GM19468 (cell line): ENCODE measurements at regions not wholly inside any gene's neighbourhood (a gene's known extent, or its start where the extent isn't known, plus 50 kb on each side); places are given as distances from the start of the nearest gene placed in this dataset.
"Not testable (repeated sequence)": the region's sequence is repeated elsewhere in the genome, so short reads cannot be mapped to it uniquely, and the experiment has no call there.

Experiments used
- ATAC-seq: cut with Tn5 transposase; IDR thresholded peaks from one replicate; pipeline ENCODE4 v1.9.1; 2021; ENCODE audit warnings: mild to moderate bottlenecking, moderate library complexity, moderate number of reproducible peaks; ENCODE audit not compliant: unreplicated experiment; ENCODE audit errors: extremely low read depth

DNA sequence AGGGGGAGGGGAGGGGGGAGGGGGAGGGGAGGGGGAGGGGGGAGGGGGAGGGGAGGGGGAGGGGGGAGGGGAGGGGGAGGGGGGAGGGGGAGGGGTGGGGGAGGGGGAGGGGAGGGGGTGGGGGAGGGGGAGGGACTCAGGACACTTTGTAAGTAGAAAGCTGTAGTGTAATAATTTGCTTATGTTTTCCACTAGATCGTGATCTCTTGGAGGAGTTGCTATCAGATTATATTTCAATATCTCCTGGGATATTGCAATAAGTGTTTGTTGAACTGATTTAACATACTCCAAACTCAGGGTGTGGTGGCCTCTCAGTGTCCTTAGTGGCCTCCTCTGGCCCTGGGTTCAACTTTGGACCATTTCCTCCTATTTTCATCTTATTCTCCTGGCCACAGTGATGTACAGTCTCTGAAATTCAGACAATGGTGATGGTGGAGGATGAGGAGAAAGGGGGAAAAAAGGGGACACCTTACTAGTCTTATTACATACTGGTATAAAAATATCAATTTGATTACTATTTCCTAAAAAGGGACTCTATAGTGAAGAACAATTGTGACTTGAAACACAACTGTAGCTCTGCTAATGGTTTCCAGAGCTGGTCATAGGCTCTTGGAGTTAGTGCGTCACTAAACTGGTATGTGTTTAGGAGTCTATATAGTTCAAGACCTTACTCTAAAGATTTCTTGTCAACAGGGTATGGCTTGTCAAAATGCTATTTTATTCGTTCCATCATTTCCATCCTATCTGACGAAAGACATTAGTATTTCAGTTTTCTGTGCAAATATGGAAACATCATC, 89.6 kb downstream of the DDX1 start:
- no peak for ATAC-seq

DNA sequence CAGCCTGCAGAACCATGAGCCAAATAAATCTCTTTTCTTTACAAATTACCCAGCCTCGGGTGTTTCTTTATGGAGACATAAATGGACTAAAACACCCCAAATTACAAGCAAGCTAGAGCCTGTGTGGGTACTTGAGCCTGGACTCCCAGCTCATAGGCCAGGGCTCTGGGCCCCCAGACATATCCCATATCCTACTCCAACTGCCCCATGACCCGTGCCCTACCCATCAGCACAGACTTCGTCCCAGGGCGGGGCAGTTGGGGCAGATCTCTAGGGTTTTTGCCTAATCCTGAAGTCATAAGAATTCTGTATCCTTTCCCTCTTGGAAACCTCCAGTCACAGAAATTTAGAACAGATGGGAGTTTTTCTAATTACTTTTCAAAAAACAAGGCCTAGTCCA, 90.7 kb downstream of the DDX1 start:
- ATAC-seq, result no peak

DNA sequence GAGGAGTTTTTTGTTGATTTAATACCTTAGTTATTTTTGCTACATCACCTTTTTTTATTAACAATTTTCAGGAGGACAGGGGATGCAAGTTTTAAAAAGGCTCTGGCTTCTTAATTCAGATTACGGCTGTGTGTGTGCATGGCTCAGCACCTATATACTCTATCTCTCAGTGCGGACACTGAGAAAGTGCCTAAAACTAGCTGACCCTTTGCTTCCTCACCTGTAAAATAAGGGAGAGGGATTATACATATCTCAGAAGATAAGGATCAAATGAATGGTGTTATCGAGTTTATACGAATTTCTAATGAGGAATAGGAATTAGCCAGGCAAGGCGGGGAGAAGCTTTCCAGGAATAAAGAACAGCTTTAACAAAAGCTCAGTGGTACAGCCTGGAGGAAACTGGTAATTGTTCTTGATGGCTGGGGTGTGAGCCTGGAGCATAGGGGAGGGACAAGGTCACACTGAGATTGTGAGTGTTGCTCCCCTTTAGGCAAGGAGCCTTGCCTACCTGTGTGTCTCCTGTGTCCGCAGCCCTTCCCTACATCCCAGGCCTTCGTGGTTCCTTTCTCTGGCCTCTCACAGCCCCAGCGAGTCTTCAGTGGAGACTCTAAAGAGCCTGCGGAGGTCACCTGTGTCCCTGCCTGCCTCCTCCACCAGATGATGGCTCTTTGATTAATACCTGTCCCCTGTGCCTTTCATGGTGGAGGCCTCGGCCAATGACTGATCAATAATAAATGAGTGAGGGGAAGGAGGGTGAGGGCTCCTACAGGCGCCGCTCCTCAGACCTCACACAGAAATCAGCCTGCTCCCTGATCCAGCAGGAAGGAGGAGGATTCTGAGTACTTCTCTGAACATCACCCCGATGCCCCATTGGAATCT, 92.7 kb downstream of the DDX1 start:
- ATAC-seq, result no peak

DNA sequence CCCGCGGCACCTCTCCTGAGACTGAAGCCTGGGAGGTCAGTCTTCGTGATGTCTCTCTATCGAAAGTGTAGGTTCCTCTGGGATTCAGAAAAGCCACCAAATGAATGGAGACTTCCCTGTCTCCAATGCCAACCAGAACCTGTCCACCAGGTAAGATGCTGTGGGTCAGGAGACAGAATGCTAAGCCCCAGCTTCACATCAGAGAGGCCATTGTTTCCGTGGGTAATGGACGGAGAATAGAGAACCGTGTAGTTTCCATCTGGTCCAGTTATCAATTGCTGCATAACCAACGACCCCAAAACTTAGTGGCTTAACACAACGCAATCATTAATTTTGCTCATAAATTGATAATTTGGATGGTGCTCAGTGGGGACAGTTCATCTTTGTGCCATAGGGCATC, 93.5 kb downstream of the DDX1 start:
- ATAC-seq, result no peak

DNA sequence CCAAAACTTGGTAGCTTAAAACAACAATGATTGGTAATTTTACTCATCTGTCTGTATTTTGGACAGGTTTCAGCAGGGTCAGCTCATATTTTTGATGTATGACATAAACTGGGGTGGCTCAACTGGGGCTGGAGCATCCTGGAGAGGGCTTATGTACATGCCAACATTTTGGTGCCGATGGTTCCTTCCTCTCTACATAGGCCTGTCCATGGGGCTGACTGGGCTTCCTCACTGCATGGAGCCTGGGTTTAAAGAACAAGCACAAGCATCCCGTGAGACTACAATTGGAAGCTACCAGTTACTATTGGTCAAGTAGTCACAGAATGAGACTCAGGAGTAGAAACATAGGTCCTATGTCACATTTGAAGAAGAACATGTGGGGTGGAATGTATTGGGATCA, 95.0 kb downstream of the DDX1 start:
- no peak for ATAC-seq

DNA sequence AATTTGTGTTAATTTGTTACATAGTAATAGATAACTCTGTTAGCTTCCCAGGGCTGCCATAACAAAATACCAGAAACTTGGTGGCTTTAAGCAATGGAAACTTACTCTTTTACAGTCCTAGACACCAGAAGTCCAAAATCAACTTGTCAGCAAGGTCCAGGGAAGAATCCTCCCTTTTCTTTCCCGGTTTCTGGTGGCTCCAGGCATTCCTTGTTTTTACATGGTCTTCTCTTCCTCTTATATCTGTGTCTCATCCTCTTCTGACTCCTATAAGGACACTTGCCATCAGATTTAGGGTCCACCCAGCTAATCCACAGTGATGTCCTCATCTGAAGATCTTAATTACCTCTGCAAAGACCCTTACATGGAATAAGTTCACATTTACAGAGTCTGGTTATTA, 95.6 kb downstream of the DDX1 start:
- no peak for ATAC-seq

DNA sequence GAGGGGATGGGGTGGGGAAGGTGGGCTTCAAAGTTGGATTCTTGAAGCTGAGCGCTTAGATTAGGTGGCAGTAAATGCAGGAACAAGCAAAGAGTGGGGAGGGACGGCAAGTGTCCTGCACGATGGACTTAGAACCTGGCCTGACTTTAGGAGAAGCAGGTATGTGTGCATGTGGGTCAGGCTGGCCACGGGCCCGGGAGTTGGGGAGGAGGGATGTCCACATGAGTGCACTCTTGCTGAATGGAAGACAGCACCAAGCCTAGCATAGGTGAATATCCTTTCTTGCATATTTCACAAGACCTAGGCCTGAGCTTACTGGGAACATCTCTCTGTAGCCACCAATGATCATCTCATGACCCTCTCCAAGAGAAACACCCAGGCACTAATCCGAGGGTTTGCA, 96.1 kb downstream of the DDX1 start:
- no peak for ATAC-seq

DNA sequence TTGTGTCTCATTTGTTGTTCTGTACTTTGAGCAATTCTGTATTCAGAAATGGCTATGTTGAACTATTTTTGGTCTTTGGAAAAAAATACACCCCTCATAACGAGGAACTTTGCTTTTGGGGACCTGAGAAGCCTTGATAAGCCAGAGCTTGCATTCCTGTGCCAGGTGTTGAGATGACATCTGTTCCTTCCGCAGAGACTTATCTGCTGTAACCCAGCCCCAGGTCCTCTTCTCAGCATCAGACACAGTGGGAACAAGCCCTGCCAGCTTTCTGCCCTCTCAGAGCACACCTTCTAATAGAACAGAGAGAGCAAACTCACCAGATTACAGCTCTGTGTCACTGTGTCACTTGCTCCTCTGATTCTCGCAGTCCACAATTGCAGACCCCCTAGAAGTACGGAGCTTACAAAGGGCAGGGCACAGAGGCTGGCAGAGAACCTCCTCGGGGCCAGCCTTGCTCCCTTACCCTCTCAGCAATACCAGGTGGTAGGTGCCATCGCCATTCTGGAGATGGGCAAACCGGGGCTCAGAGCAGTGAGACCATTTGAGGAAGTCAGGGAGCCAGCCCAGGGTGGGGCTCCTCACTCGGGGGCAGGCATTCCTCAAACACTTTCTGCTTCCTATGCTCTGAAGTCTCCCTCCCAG, 97.4 kb downstream of the DDX1 start:
- ATAC-seq, result no peak

DNA sequence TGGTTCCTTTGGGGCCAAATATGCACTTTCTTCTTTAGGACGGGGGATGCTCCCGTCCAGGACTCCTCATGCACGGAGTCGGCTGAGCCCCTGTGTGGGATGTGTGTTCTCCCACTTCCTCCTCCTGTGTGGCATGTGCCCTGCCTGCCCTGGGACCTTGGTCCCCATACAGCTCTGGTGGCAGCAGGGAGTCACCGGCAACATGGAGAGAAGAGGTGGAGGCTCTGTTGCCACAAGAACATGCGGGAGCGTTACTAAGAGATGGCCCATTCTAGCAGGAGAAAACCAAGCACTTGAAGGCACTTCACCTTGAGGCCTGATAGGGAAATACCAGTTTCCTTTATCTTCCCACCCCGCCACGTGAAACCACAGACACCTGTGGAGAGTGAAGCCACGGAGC, 98.0 kb downstream of the DDX1 start:
- no peak for ATAC-seq

DNA sequence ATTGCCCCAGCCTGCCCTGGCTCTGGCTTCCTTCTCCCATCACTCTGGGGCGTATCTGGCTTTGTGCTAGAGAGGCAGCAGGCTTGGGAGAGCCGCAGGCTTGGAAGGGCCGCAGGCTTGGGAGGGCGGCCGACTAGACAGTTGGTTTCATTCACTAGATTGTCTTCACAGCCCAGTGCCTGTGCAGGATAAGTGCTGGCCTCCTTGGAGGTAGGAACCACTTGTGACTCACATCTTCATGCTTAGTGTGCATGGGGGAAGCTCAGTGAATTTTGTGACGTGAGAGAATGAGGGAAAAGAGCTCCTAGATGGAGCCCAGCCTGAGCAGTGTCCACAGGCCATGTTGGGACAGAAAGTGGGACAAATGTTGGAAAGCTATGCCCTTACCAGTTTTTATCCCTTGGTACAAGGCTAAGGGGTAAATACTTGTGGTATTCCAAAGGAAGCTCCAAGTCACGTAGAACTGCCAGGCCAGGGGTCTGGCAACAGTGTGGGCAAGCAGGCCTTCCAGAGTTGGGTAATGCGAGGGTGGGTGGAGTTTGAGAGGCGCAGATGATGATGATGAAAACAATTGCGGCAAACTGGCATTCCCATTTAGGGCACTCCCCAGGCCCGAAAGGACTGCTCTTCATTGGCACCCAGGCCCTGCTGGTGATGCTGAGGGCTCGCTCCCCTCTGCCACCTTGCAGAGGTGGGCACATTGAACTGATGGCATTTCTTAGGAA, 100.1 kb downstream of the DDX1 start:
- no peak for ATAC-seq

DNA sequence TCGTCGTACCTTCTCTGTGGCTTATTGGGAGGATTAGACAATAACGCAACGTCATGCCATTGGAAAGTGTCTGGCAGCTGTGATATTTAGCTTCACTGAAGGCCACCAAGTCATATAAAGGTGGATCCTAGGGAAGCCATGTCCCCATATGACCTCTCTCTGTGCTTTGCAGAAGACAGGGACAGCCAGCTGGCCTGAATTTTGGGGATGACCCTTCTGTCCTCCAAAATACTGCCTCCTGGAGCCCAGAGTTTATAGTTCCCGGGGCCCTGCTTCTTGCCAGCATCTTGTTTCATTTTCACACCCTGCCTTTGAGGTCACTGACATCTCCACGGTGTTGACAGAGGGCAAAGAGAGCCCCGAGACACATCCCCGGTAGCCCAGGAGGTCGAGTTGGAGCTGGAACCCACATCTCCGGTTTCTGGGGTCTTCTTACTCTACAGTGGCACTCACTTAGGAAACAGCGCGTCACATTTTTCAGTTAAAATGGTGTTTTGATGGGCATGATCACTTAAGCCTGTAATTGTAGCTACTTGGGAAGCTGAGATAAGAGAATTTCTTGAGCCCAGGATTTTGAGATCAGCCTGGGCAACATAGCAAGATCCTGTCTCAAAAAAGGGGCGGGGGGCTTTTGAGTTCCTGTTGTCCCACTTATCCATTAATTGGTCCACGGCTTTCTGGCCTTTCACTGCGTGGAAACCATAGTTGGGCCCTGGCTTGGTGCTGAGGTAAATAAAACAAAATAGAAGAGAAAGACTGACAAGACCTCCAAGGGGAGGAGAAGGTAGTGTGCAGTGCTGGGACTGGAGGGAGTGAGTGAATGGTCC, 101.1 kb downstream of the DDX1 start:
- no peak for ATAC-seq

DNA sequence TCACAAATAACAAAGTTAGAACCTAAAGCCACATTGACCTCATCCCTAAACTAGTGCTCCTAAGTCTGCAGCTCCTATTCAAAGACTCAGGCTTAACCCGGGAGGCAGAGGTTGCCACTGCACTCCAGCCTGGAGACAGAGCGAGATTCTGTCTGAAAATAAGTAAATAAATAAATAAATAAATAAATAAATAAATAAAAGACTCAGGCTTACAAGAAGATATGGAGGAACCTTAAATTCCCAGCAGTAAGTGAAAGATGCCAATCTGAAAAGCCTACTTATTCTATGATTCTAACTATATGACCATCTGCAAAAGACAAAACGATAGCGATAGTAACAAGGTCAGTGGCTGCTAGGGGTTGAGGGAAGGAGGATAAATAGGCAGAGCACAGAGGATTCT, 101.7 kb downstream of the DDX1 start:
- ATAC-seq, result no peak

DNA sequence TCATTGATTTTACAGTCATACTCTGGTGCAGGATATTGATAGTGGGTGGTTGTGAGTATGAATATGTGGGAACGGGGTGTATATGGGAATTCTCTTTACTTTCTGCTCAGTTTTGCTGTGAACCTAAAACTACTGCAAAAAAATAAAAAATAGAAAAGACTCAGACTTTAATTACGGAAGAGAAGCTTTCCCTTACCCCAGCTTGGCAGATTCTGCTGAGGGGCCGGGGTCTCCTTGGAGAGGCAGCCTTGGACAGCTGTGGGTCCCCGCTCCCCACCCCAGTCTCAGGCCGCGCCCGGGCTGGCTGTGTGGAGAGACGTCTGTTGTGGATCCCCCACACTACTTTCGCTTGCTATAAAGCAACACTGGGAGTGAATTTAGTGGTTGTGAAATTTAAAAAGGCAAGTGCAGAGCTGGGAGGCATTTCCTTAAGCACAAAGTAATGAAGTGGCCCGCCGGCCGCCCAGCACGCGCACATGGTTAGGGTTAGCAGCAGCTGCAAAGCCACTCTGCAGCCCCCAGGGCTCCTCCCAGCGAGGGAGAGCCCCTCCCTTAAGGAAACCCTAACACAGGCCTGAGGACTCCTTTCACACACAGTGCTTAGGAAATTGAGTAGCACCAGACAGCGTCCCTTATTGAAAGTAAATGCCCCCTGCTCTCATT, 102.4 kb downstream of the DDX1 start:
- ATAC-seq, result no peak

DNA sequence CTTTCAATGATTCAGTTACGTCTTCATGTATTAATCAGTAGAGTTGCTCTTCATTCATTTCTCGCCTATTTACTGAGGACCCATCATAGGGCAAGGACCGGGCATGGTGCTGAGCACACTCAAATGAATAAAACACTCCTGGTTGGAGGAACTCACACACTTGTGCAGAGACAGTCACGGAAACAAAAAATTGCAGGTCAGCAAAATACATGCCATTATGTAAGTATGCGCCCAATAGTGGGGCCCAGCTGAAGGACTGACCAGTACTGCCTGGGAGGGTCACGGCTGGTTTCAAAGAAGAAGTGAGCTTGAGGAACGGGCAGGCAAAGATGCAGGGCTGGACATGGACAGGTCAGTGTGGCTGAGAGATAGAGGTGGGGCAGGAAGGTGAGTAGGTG, 102.9 kb downstream of the DDX1 start:
- no peak for ATAC-seq

DNA sequence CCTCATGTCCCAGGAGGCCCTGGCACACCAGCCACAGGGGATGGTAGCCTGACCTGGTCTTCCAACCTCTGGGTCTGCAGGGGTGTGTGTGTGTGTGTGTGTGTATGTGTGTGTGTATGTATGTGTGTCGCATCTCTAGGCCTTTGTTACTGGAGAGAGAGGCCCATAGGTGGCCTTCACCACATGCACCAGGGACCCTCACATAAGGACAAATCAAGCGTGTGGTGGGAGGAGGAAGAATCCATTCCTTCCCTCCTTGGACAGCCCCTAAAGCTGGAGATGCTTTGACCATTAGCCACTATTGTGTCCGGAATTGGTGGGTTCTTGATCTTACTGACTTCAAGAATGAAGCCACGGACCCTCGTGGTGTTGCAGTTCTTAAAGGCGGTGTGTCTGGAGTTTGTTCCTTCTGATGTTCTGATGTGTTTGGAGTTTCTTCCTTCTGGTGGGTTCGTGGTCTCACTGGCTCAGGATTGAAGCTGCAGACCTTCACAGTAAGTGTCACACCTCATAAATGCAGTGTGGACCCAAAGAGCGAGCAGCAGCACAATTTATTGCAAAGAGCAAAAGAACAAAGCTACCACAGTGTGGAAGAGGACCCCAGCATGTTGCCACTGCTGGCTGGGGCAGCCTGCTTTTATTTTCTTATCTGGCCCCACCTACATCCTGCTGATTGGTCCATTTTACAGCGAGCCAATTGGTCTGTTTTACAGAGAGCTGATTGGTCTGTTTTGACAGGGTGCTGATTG, 104.1 kb downstream of the DDX1 start:
- no peak for ATAC-seq

DNA sequence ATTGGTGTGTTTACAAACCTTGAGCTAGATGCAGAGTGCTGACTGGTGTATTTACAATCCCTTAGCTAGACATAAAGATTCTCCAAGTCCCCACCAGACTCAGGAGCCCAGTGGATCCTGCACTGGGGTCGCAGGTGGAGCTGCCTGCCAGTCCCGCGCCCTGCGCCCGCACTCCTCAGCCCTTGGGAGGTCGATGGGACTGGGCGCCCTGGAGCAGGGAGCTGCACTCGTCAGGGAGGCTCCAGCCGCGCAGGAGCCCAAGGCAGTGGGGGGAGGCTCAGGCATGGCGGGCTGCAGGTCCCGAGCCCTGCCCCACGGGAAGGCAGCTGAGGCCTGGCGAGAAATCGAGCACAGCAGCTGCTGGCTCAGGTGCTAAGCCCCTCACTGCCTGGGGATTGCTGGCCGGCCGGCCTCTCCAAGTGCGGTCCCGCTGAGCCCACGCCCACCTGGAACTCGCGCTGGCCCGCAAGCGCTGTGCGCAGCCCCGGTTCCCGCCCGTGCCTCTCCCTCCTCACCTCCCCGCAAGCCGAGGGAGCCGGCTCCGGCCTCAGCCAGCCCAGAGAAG, 105.0 kb downstream of the DDX1 start:
- not testable (repeated sequence) for ATAC-seq

DNA sequence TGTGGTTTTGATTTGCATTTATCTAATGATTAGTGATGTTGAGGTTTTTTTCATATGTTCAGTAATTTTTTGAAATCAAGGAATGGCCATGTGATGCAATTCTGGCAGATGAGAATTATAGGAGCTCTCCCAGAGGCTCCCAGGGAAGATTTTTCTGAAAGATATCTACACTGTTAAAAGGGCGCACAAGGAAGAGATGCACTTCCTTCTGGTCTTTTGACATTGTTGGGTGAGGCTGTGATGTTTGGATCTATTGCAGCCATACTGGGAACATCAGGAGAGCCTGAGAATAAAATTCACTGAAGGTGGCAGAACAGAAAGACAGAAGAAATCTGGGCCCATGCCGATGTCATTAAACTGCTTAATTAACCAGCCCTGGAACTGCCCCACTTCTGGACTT, 108.5 kb downstream of the DDX1 start:
- ATAC-seq, result no peak
